DMS79 treated with DMSO at 0.1 percent for 48 hours (cell line): ENCODE measurements at regions not wholly inside any gene's neighbourhood (a gene's known extent, or its start where the extent isn't known, plus 50 kb on each side); places are given as distances from the start of the nearest gene placed in this dataset.

ENCODE experiments used
- DNase-seq: peaks from one replicate; lab custom pipeline; 2025; lab: John Stamatoyannopoulos, UW

GRCh38 chr16:74232806-74233465 lies 63.7 kb upstream of the PSMD7 start:
- DNase-seq: no peak

- DNase-seq: no peak
Measured at GRCh38 chr16:74230126-74230525, 66.5 kb upstream of the PSMD7 start.

GRCh38 chr16:74226338-74226954 lies 70.2 kb upstream of the PSMD7 start:
- no peak for DNase-seq

- no peak for DNase-seq
Measured at GRCh38 chr16:74224828-74225612, 71.6 kb upstream of the PSMD7 start.

GRCh38 chr16:74221828-74222227 lies 74.8 kb upstream of the PSMD7 start:
- DNase-seq: no peak

GRCh38 chr16:74219706-74220105 lies 76.9 kb upstream of the PSMD7 start:
- no peak for DNase-seq

- DNase-seq: no peak
Measured at GRCh38 chr16:74218871-74219270, 77.7 kb upstream of the PSMD7 start.

GRCh38 chr16:74216319-74216718 lies 80.3 kb upstream of the PSMD7 start:
- no peak for DNase-seq

- DNase-seq: no peak
Measured at GRCh38 chr16:74215249-74215648, 81.4 kb upstream of the PSMD7 start.

GRCh38 chr16:74213372-74213771 lies 83.2 kb upstream of the PSMD7 start:
- DNase-seq: no peak

- DNase-seq: no peak
Measured at GRCh38 chr16:74210245-74210644, 86.4 kb upstream of the PSMD7 start.

GRCh38 chr16:74202009-74202408 lies 94.6 kb upstream of the PSMD7 start:
- no peak for DNase-seq

- DNase-seq: no peak
Measured at GRCh38 chr16:74201576-74201975, 95.0 kb upstream of the PSMD7 start.

- DNase-seq: no peak
Measured at GRCh38 chr16:74200921-74201320, 95.7 kb upstream of the PSMD7 start.

GRCh38 chr16:74199842-74200124 lies 96.8 kb upstream of the PSMD7 start:
- no peak for DNase-seq

- DNase-seq: no peak
Measured at GRCh38 chr16:74199066-74199841, 97.4 kb upstream of the PSMD7 start.

GRCh38 chr16:74192281-74192797 lies 104.3 kb upstream of the PSMD7 start:
- DNase-seq: no peak

GRCh38 chr16:74190292-74190691 lies 106.3 kb upstream of the PSMD7 start:
- no peak for DNase-seq

- no peak for DNase-seq
Measured at GRCh38 chr16:74188856-74189255, 107.8 kb upstream of the PSMD7 start.

GRCh38 chr16:74186561-74186971 lies 110.0 kb upstream of the PSMD7 start:
- DNase-seq: no peak

GRCh38 chr16:74184839-74185238 lies 111.8 kb upstream of the PSMD7 start:
- DNase-seq: no peak

- DNase-seq: no peak
Measured at GRCh38 chr16:74183601-74184360, 112.8 kb upstream of the PSMD7 start.
